ENCODE measurements at regions not wholly inside any gene's neighbourhood (a gene's known extent, or its start where the extent isn't known, plus 50 kb on each side); places are given as distances from the start of the nearest gene placed in this dataset.

DNA sequence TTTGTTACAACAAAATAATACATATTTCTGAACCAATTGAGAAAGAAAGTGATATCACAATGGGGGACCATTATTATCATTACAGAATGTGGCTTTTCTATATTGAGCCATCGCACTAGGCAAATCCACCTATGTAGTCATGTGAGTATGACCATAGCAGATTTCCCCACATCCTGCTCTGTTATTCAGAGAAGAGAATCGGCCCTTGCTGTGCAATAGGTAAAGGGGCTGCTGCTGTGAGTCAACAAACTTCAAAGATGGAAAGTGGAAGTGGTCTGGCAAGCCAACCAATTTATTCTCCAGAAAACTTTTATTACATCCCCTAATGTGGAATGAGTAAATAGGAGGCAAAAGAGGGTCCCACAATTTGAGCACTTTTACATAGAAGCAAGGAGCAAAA, 573.4 kb downstream of the ETV1 start:
- no peak overlapping the region for H2AFZ ChIP-seq (ENCODE audit: low read depth, low read length, poor library complexity, severe bottlenecking)
- no peaks in the 10 kb centered on the region for H3K27me3 ChIP-seq (ENCODE audit: insufficient read depth, low read length)
- H3K9me2 ChIP-seq (ENCODE audit: insufficient read depth): no peaks in the 10 kb centered on the region
- H3K4me3 ChIP-seq (replicated peaks in 1 of 2; ENCODE audit: low read depth in 1 of 2, low read length in 2 of 2): no peak overlapping the region
- TF ChIP-seq EZH2phosphoT487 (IDR thresholded peaks at IDR 0.05; ENCODE audit: borderline replicate concordance) (no peak), SIN3A (IDR thresholded peaks at IDR 0.05; ENCODE audit: low read depth) (no peak)
- DNase-seq (ENCODE audit: low read depth, low spot score): no peak
- no peaks in the 10 kb centered on the region for H3K4me1 ChIP-seq (ENCODE audit: control insufficient read depth in 1 of 2, insufficient read depth in 2 of 2, low read length in 2 of 2)
- ChIA-PET RAD21 (ENCODE audit: low non-redundant PET in 1 of 2, low total read pairs in 2 of 2, uncharacterized antibody in 2 of 2, unreplicated experiment in 2 of 2) (no interaction called here), CTCF (no interaction called here), POLR2A (no interaction called here)
- H3K9me3 ChIP-seq (ENCODE audit: control insufficient read depth in 1 of 2, insufficient read depth in 1 of 2, low read depth in 1 of 2, low read length in 2 of 2): no peaks in the 10 kb centered on the region
- no peak overlapping the region for H3K9ac ChIP-seq (ENCODE audit: low read length)
- ATAC-seq: no peak
- H4K20me1 ChIP-seq (ENCODE audit: insufficient read depth): no peaks in the 10 kb centered on the region
- no peaks in the 10 kb centered on the region for H3K79me2 ChIP-seq (ENCODE audit: insufficient read depth, low read length)
- intact Hi-C loops (cut with micrococcal nuclease): no loop called here
- no peaks in the 10 kb centered on the region for H3K36me3 ChIP-seq (ENCODE audit: control insufficient read depth in 1 of 2, insufficient read depth in 2 of 2, low read length in 2 of 2)
- no peak overlapping the region for H3K27ac ChIP-seq (ENCODE audit: low read depth, low read length)
- BruUV-seq (replicated peaks): no TSS peak
- H3K4me2 ChIP-seq (ENCODE audit: low read length): no peak overlapping the region

- Histone ChIP-seq H3K9ac (ENCODE audit: low read length) (no peak overlapping the region), H3K9me2 (ENCODE audit: insufficient read depth) (no peaks in the 10 kb centered on the region), H3K36me3 (ENCODE audit: control insufficient read depth in 1 of 2, insufficient read depth in 2 of 2, low read length in 2 of 2) (no peaks in the 10 kb centered on the region), H3K9me3 (ENCODE audit: control insufficient read depth in 1 of 2, insufficient read depth in 1 of 2, low read depth in 1 of 2, low read length in 2 of 2) (no peaks in the 10 kb centered on the region), H2AFZ (ENCODE audit: low read depth, low read length, poor library complexity, severe bottlenecking) (no peak overlapping the region), H3K4me1 (ENCODE audit: control insufficient read depth in 1 of 2, insufficient read depth in 2 of 2, low read length in 2 of 2) (no peaks in the 10 kb centered on the region), H4K20me1 (ENCODE audit: insufficient read depth) (no peaks in the 10 kb centered on the region), H3K4me2 (ENCODE audit: low read length) (no peak overlapping the region), H3K27me3 (ENCODE audit: insufficient read depth, low read length) (no peaks in the 10 kb centered on the region), H3K79me2 (ENCODE audit: insufficient read depth, low read length) (no peaks in the 10 kb centered on the region), H3K4me3 (replicated peaks in 1 of 2; ENCODE audit: low read depth in 1 of 2, low read length in 2 of 2) (no peak overlapping the region), H3K27ac (ENCODE audit: low read depth, low read length) (no peak overlapping the region)
- no TSS peak for BruUV-seq (replicated peaks)
- intact Hi-C loops (cut with micrococcal nuclease): no loop called here
- ATAC-seq: no peak
- POLR2A ChIA-PET: no interaction called here
- DNase-seq (ENCODE audit: low read depth, low spot score): no peak
- TF ChIP-seq, protein P1, sequence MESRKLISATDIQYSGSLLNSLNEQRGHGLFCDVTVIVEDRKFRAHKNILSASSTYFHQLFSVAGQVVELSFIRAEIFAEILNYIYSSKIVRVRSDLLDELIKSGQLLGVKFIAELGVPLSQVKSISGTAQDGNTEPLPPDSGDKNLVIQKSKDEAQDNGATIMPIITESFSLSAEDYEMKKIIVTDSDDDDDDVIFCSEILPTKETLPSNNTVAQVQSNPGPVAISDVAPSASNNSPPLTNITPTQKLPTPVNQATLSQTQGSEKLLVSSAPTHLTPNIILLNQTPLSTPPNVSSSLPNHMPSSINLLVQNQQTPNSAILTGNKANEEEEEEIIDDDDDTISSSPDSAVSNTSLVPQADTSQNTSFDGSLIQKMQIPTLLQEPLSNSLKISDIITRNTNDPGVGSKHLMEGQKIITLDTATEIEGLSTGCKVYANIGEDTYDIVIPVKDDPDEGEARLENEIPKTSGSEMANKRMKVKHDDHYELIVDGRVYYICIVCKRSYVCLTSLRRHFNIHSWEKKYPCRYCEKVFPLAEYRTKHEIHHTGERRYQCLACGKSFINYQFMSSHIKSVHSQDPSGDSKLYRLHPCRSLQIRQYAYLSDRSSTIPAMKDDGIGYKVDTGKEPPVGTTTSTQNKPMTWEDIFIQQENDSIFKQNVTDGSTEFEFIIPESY (IDR thresholded peaks at IDR 0.05; ENCODE audit: extremely low read depth, insufficient replicate concordance, low read length): no peak
- no peak for TF ChIP-seq RAD21 (IDR thresholded peaks at IDR 0.05; ENCODE audit: low read depth)
- no peak for TF ChIP-seq CBX3 (IDR thresholded peaks at IDR 0.05; ENCODE audit: low read depth)
- TF ChIP-seq SRF (IDR thresholded peaks at IDR 0.05; ENCODE audit: low read depth): no peak
- TF ChIP-seq YY1 (IDR thresholded peaks at IDR 0.05; ENCODE audit: extremely low read depth, insufficient replicate concordance, low read depth, low read length): no peak
- RAD21 ChIA-PET (ENCODE audit: low non-redundant PET in 1 of 2, low total read pairs in 2 of 2, uncharacterized antibody in 2 of 2, unreplicated experiment in 2 of 2): no interaction called here
- CTCF ChIA-PET: no interaction called here
Measured at GRCh38 chr7:13416544-13416943, 572.9 kb downstream of the ETV1 start.

Measured in HCT116 (cell line).